HCT116 (cell line): ENCODE measurements at regions not wholly inside any gene's neighbourhood (a gene's known extent, or its start where the extent isn't known, plus 50 kb on each side); places are given as distances from the start of the nearest gene placed in this dataset.

Experiments used
- ATAC-seq: fragments of 200-7000 bp; cut with Tn5 transposase; 2 replicates; pipeline ENCODE4 v1.9.1; 2020; ENCODE audit warnings: mild to moderate bottlenecking, moderate library complexity
- BruUV-seq: library from RNA; stranded (reverse); fragments of 400-500 nt; replicated peaks from 2 replicates; lab custom pipeline; 2021; lab: Mats Ljungman, UMichigan
- CTCF ChIA-PET: fragments of 300-600 bp; sonication (Branson Sonifier 250); formaldehyde crosslinking; loops from one replicate; lab custom pipeline; 2021; ENCODE audit warnings: antibody characterized with exemption; lab: Charles Lee
- POLR2A ChIA-PET: fragments of 300-600, 350-600 bp; sonication (Branson Sonifier 250); formaldehyde crosslinking; loops from one replicate; lab custom pipeline; 2021; ENCODE audit warnings: antibody characterized with exemption; lab: Charles Lee
- RAD21 ChIA-PET, 2 experiments: fragments of 300-600 bp; sonication (Branson Sonifier 250); formaldehyde crosslinking; loops; one replicate each; lab custom pipeline; 2023; ENCODE audit warnings: low total read pairs in 2 of 2; ENCODE audit not compliant: uncharacterized antibody in 2 of 2, unreplicated experiment in 2 of 2, low non-redundant PET in 1 of 2; lab: Charles Lee
- DNase-seq: peaks from one replicate; pipeline ENCODE4 v3.0.0-alpha.2; 2010; ENCODE audit warnings: low read depth, low spot score
- H2AFZ ChIP-seq: fragments of 200-600 bp; shearing (Covaris generic), sonication (generic); 2 replicates; pipeline ENCODE4 v1.6.1; 2017; ENCODE audit warnings: low read depth, mixed run types, mixed read lengths, antibody characterized with exemption, low read length; ENCODE audit not compliant: poor library complexity, severe bottlenecking
- H3K27ac ChIP-seq: 2 replicates; pipeline ENCODE4 v1.5.1; 2012; ENCODE audit warnings: low read depth, low read length
- H3K27me3 ChIP-seq: fragments of 200-600 bp; sonication (generic); 2 replicates; pipeline ENCODE4 v1.6.1; 2016; ENCODE audit warnings: mixed run types, low read length, mixed read lengths; ENCODE audit not compliant: insufficient read depth
- H3K36me3 ChIP-seq, 2 experiments: fragments of 200-500 bp in 1 of 2; fragments of 200-600 bp in 1 of 2; sonication (Bioruptor generic) in 1 of 2; sonication (generic) in 1 of 2; 2 replicates each; pipeline versions ENCODE4 v1.5.1 to v1.6.1; 2014 to 2016; ENCODE audit warnings: low read length in 2 of 2, inconsistent platforms in 1 of 2, mixed read lengths in 1 of 2, mixed run types in 1 of 2; ENCODE audit not compliant: insufficient read depth in 2 of 2, control insufficient read depth in 1 of 2
- H3K4me1 ChIP-seq, 2 experiments: fragments of 200-600 bp in 1 of 2; sonication (generic) in 1 of 2; 2 replicates each; pipeline versions ENCODE4 v1.5.1 to v1.6.1; 2012 to 2017; ENCODE audit warnings: low read length in 2 of 2, inconsistent platforms in 1 of 2, mild to moderate bottlenecking in 1 of 2, mixed read lengths in 1 of 2, mixed run types in 1 of 2, moderate library complexity in 1 of 2; ENCODE audit not compliant: insufficient read depth in 2 of 2, control insufficient read depth in 1 of 2
- H3K4me2 ChIP-seq: fragments of 200-600 bp; sonication (generic); 2 replicates; pipeline ENCODE4 v1.6.1; 2017; ENCODE audit warnings: mixed run types, low read length, mixed read lengths
- H3K4me3 ChIP-seq, 2 experiments: fragments of 200-600 bp in 1 of 2; sonication (generic) in 1 of 2; replicated peaks in 1 of 2; 2 replicates each; pipeline ENCODE4 v1.5.1; 2011 to 2016; ENCODE audit warnings: low read length in 2 of 2, control low read depth in 1 of 2, low read depth in 1 of 2, mild to moderate bottlenecking in 1 of 2, mixed read lengths in 1 of 2, mixed run types in 1 of 2
- H3K79me2 ChIP-seq: fragments of 200-600 bp; sonication (generic); 2 replicates; pipeline ENCODE4 v1.6.1; 2017; ENCODE audit warnings: mild to moderate bottlenecking, mixed run types, low read length, moderate library complexity, mixed read lengths; ENCODE audit not compliant: insufficient read depth
- H3K9ac ChIP-seq: fragments of 200-600 bp; sonication (generic); 2 replicates; pipeline ENCODE4 v1.6.1; 2016; ENCODE audit warnings: low read length, mixed read lengths
- H3K9me2 ChIP-seq: fragments of 200-600 bp; sonication (generic), shearing (Covaris generic); 2 replicates; pipeline ENCODE4 v1.6.1; 2017; ENCODE audit warnings: mixed run types, mild to moderate bottlenecking, moderate library complexity; ENCODE audit not compliant: insufficient read depth
- H3K9me3 ChIP-seq, 2 experiments: fragments of 200-500 bp in 1 of 2; fragments of 200-600 bp in 1 of 2; sonication (Bioruptor generic) in 1 of 2; sonication (generic) in 1 of 2; 2 replicates each; pipeline ENCODE4 v1.6.1; 2014 to 2017; ENCODE audit warnings: low read length in 2 of 2, mixed read lengths in 2 of 2, inconsistent platforms in 1 of 2, low read depth in 1 of 2, mild to moderate bottlenecking in 1 of 2, mixed run types in 1 of 2, moderate library complexity in 1 of 2; ENCODE audit not compliant: control insufficient read depth in 1 of 2, insufficient read depth in 1 of 2
- H4K20me1 ChIP-seq: fragments of 200-600 bp; sonication (generic), shearing (Covaris generic); 2 replicates; pipeline ENCODE4 v1.6.1; 2017; ENCODE audit warnings: mixed run types, mild to moderate bottlenecking, moderate library complexity; ENCODE audit not compliant: insufficient read depth
- EZH2phosphoT487 ChIP-seq: fragments of 200-600 bp; IDR thresholded peaks from 2 replicates; pipeline ENCODE4 v1.6.1; 2018; ENCODE audit warnings: antibody characterized with exemption, borderline replicate concordance
- POLR2AphosphoS5 ChIP-seq: IDR thresholded peaks from 2 replicates; pipeline ENCODE4 v1.6.1; 2011; ENCODE audit warnings: mild to moderate bottlenecking, low read depth, low read length, moderate library complexity
- YY1 ChIP-seq: IDR thresholded peaks from 2 replicates; pipeline ENCODE4 v1.6.1; 2011; ENCODE audit warnings: low read length, low read depth, moderate library complexity, mild to moderate bottlenecking; ENCODE audit not compliant: insufficient replicate concordance; ENCODE audit errors: extremely low read depth
- ZFX ChIP-seq: fragments of 450-650 bp; IDR thresholded peaks from 2 replicates; pipeline ENCODE4 v1.6.1; 2017
- ZNF274 ChIP-seq: fragments of 200-500 bp; sonication (Bioruptor generic); IDR thresholded peaks from 2 replicates; pipeline ENCODE4 v1.6.1; 2014; ENCODE audit warnings: mild to moderate bottlenecking, low read depth, low read length, inconsistent platforms
- intact Hi-C: fragments of 100-400 bp; cut with micrococcal nuclease; formaldehyde crosslinking; loops from 2 replicates; pipeline ENCODE4 v1.10.0; 2022
- TF ChIP-seq, protein P1 (sequence below): IDR thresholded peaks from 2 replicates; pipeline ENCODE4 v1.6.1; 2012; ENCODE audit warnings: low read depth
- TF ChIP-seq, protein P2 (sequence below): IDR thresholded peaks from 2 replicates; pipeline ENCODE4 v1.6.1; 2012

DNA sequence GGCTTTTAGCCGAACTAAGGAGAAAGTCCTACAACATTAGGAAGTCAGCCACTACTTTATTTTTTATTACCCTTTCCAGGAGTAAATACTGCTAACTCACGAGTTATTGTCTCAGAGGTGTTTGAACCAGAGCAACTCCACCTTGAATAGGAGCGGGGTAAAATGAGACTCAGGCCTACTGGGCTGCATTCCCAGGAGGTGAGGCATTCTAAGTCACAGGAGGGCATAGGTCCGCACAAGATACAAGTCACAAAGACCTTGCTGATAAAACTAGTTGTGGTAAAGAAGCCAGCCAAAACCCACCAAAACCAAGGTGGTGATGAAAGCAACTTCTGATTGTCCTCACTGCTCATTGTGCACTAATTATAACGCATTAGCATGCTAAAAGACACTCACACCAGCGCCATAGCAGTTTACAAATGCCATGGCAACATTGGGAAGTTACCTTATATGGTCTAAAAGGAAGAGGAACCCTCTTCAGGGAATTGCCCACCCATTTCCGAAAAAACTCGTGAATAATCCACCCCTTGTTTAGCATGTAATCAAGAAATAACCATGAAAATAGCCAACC, 555.9 kb downstream of the IGSF11 start:
- no TSS peak for BruUV-seq
- H3K9me2 ChIP-seq = no peaks in the 10 kb centered on the region
- intact Hi-C loops = no loop called here

More for the DNA sequence above, 555.9 kb downstream of the IGSF11 start:
- ChIA-PET CTCF (no interaction called here), POLR2A (no interaction called here), RAD21 (no interaction called here)
- no peaks in the 10 kb centered on the region for H3K79me2 ChIP-seq
- no peak for DNase-seq
- H3K4me2 ChIP-seq = peak overlapping the region; percentile 19; the same call in 1 of the 2 replicates
- no peaks in the 10 kb centered on the region for H3K9me3 ChIP-seq
- no peaks in the 10 kb centered on the region for H3K27me3 ChIP-seq
- no peak overlapping the region for H3K9ac ChIP-seq
- no peak for ATAC-seq
- no peak overlapping the region for H2AFZ ChIP-seq
- TF ChIP-seq POLR2AphosphoS5 (no peak), YY1 (no peak), ZNF274 (no peak), EZH2phosphoT487 (no peak), ZFX (no peak)
- TF ChIP-seq, protein P1, sequence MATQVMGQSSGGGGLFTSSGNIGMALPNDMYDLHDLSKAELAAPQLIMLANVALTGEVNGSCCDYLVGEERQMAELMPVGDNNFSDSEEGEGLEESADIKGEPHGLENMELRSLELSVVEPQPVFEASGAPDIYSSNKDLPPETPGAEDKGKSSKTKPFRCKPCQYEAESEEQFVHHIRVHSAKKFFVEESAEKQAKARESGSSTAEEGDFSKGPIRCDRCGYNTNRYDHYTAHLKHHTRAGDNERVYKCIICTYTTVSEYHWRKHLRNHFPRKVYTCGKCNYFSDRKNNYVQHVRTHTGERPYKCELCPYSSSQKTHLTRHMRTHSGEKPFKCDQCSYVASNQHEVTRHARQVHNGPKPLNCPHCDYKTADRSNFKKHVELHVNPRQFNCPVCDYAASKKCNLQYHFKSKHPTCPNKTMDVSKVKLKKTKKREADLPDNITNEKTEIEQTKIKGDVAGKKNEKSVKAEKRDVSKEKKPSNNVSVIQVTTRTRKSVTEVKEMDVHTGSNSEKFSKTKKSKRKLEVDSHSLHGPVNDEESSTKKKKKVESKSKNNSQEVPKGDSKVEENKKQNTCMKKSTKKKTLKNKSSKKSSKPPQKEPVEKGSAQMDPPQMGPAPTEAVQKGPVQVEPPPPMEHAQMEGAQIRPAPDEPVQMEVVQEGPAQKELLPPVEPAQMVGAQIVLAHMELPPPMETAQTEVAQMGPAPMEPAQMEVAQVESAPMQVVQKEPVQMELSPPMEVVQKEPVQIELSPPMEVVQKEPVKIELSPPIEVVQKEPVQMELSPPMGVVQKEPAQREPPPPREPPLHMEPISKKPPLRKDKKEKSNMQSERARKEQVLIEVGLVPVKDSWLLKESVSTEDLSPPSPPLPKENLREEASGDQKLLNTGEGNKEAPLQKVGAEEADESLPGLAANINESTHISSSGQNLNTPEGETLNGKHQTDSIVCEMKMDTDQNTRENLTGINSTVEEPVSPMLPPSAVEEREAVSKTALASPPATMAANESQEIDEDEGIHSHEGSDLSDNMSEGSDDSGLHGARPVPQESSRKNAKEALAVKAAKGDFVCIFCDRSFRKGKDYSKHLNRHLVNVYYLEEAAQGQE = no peak
- TF ChIP-seq, protein P2, sequence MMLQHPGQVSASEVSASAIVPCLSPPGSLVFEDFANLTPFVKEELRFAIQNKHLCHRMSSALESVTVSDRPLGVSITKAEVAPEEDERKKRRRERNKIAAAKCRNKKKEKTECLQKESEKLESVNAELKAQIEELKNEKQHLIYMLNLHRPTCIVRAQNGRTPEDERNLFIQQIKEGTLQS = no peak
- no peak overlapping the region for H3K27ac ChIP-seq
- no peaks in the 10 kb centered on the region for H3K36me3 ChIP-seq
- H4K20me1 ChIP-seq = no peaks in the 10 kb centered on the region
- H3K4me1 ChIP-seq = peaks cover 0 to 15% of the 10 kb centered on the region in 2 experiments; a peak in 1 of 4 replicates
- no peak overlapping the region for H3K4me3 ChIP-seq
